GM21786 (cell line): ENCODE measurements at regions not wholly inside any gene's neighbourhood (a gene's known extent, or its start where the extent isn't known, plus 50 kb on each side); places are given as distances from the start of the nearest gene placed in this dataset.

Source experiments
- ATAC-seq: cut with Tn5 transposase; IDR thresholded peaks from one replicate; pipeline ENCODE4 v1.9.1; 2021; ENCODE audit not compliant: unreplicated experiment

DNA sequence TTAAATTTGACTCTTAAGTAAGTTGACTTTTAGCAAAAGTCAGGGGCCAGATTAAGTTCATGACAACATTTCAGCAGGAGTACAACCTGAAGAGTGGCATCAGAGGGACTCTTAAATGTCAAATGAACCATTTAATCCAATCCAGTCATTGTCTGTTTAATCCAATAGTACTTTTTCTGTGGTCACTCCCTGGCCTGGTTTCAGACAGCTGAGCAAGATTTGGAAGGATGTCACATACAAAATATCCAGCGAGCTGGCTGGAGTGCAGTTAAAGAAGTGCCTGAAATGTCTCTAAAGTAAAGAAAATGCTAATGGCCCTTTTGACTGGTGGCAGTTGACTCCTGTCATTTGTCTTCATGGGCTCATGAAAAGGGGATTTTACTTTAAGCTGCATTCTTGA, 1082.1 kb downstream of the AACS start:
- no peak for ATAC-seq

DNA sequence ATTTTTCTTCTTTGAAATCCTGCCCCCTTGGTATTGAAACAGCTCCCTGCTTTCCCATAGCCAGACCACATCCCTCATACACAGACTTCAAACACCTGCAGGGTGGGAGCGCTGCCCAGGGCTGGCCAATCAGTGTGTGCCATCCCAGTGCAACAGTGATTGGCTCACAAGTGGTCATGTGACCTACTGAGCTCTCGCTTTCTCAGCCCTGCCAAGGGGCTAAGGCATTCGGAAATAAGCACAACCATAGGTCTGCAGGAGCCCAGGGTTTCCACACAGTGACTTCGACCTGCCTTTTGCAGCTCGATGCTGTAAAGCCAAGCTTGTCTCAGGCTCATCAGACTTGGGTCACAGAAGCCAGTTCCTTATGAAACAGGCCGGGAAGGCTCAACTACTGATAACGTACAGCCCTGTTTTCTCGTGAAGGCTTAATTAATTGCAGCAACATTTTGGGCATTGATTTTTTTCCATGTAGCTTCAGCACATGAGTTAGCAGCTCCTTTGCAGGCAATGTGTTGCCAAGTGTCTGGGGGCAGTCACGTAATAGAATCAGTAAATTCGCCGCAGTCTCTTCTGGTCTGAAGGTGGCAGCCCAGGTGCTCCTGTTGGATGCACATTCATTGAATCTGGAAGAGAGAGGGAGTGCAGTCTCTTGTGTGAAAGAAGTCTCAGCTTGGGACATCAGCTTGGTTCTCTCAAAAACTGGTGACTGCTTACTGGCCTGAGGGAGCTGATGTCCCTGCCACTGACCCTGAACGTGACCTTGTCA, 1091.8 kb downstream of the AACS start:
- ATAC-seq = no peak

DNA sequence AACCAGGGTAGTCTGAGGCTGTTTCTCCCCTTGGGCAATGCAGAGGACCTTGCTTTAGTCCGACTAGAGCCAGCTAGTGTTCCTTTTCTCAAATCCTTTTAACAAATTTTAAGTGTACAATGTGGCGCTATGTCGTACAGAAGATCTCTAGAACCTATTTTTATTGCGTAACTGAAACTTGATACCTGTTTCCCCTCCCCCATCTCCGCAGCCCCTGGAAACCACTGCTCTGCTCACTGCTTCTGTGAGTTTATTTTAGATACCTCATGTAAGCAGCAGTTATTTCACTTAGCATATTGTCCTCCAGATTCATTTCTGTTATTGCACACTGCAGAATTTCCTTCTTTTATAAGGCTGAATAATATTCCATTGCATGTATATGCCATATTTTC, 1092.3 kb downstream of the AACS start:
- ATAC-seq = no peak

DNA sequence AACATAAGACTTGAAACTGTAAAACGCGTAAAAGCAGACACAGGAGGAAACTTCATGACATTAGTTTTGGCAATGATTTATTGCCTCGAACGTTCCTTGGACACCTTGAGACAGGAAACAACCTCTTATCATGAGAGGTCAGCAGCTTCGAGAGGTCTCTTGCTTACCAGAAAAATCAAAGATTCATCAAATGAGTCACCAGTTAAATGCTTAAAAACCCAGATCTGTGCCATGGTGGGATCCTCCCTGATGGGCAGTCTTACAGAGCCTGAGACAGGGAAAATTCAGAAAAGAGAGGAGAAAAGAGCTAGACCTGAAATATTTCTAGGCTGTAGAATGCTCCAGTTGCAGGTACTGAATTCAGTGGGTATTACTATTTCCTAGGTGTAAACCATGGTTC, 1093.9 kb downstream of the AACS start:
- ATAC-seq = no peak

- ATAC-seq = no peak
Measured at GRCh38 chr12:126160912-126161311, 1095.7 kb downstream of the AACS start.

GRCh38 chr12:126163984-126164383, 1098.7 kb downstream of the AACS start:
- ATAC-seq = no peak

- ATAC-seq = no peak
Measured at GRCh38 chr12:126171937-126172559, 1106.8 kb downstream of the AACS start.

DNA sequence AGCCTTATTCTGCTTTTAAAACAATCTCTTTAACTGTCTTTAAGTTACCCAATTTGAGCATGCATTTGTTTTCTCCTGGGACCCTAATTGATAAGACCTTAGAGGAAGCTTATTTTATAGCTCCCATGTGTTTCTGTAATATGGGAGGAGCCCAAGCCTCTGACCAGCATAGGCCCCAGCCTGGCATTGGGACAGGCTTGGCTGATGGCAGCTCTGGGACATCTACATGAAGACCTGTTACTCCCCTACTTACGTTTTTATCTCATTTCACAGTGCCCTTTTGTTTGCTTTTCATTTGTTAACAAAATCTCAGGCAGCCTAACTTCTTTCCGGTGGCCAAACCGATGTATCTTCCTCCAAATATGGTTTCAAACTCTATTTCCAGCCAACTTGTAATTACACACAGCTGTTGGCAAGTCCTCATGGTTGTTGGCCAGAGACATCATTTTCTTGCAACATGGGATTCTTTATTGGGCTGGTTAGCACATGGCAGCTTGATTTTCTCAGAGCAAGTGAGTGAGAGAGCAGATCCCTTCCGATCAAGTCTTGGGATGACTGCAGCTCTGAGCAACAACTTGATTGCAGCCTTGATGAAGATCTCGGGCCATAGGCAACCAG, 1117.5 kb downstream of the AACS start:
- no peak for ATAC-seq

DNA sequence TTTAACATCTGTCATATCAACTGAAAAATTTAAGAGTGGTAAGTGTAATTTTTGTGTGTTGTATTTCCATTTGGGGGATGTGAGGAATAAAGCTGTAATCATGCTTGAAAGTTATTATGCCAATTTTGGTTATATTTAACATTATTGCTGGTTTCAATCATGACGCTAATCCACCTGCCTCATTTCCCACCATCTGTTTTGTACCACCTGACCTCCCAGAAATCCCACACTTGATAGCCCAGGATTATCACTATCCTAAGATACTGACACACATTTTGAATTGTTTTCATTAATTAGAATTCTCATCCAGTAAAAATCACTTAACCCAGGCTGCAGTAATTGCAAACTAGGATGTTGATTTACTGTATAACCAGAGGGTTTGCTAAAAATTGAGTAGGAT, 1119.8 kb downstream of the AACS start:
- no peak for ATAC-seq

DNA sequence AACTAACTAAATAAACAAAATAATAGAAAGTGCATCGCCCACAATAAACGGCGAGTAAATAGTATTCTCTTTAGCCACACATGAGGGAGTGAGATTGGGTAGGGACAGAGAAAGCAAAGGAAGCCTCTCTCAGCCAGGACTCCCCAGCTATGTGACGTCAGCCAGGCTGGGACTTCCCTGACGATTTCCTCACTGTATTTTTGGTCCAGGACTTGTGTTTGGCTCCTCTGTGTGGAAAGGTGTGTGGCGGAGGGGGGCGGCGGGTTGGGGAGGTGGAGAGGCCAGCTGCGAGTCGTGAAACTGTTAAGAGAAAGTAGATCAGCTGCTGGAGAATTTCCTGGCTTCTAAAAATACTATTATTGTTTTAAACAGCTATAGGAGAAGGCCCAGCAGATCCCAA, 1124.6 kb downstream of the AACS start:
- no peak for ATAC-seq

DNA sequence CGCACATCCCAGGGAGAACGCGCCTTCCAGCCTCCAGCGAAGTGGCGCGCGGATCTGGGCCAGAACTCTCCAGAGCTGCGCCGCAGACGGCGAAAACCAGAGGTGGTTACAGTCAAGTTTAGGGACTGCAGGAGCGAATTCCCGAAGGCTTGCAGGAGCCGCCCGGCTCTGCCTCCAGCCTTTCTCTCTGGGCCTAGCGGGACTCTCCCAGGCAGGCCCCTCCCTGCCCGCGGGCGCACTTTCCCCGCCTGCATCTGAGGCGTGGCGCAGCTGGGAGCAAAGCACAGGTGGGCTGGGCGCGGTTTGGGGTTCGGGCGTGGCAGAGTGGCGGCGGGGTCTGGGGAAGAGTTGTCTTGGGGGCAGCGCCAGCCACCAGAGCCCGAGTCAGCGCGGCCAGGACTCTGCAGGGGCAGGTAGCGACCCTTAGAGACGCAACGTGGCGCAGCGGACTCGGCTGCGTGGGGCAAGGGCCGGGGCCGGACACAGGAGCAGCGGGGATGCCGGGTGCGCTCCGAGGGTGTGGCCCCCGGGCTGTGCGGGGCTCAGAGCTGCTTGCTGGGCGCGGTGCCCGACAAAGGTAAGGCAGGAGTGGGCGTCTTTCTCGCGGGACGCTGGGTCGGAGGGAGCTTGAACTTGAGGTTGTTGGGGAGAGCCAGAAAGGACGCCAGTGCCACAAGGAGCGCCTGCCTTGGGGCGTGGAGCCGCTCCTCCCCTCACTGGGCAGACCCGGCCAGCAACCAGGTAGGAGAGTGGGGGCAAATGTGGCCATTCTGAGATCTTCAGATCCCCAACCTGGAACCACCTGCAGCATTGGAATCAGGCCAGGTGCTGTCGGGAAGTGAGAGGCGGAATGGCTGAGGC, 1126.0 kb downstream of the AACS start:
- no peak for ATAC-seq

DNA sequence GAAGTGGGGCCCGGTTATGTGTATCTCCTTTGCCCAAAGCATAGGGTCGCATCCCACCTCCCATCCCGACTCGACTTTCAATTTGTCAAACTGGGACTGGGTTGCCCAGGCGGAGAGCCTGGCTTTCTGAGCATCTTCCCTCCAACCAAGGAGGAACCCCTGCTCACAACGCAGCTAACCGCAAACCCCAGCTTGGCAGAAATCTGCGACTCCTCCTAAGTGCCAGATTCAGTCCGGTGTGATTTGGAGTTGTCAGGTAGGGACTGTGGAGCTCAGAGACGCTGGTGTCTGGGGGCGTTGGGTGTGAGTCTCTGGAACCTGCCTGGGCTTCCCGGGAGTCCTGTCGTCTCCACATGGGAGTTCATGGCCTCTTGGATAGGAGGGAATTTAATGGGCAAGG, 1126.7 kb downstream of the AACS start:
- no peak for ATAC-seq

DNA sequence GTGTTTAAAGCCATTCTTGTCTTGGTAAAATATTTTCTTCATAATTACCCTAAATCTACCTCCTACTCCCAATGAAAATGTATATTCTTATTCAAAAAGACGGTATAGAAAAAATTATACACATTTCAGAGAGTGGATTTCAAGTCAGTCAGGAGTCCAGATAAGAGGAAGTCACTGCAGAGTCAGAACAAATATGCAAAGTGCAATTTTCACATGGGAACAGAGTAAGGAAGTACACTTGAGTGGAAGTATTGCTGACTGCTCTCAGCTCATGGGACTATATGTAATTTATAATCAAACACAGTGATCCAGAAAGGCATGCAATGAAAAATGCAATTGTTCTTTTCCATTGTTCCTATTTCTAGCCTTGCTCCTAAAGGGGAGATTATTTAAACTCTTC, 1128.0 kb downstream of the AACS start:
- no peak for ATAC-seq

DNA sequence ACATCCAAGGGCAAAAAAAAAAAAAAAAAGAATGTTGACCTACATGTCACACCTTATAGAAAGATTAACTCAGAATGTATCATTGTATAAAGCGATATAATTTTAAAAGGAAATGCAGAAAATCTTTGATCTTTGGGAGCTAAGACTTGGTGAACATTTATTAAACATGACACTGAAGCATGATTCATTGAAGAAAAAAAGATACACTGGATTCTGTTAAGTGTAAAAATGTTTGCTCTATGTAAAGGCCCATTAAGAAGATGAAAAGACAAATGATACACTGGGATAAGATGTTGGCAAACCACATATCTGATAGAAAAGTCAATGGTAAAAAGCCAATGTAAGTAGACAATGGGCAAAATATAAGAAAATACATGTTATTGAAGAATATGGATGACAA, 1131.0 kb downstream of the AACS start:
- no peak for ATAC-seq

- no peak for ATAC-seq
Measured at GRCh38 chr12:126198516-126198915, 1133.3 kb downstream of the AACS start.

- ATAC-seq = no peak
Measured at GRCh38 chr12:126198966-126199692, 1133.9 kb downstream of the AACS start.

- ATAC-seq = no peak
Measured at GRCh38 chr12:126201981-126202537, 1136.8 kb downstream of the AACS start.

GRCh38 chr12:126204326-126204725, 1139.1 kb downstream of the AACS start:
- ATAC-seq = no peak

DNA sequence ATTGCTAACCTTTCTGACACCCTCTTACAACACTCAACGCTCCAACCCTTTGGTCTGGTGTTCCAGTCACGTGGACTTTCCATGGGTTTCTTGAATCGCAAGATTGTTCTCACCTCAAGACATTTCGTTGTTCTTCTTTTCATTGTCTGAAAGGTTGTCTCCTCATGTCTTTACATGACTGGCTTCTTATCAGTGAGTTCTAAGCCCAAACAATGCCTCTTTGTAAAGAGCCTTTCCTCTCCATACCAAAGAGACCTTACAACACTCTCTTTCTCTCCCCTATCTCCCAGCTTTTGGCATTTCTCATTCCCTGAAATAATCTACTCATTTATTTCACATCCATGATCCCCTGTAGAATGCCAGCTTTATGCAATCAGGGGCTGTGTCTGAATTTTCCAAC, 1144.8 kb downstream of the AACS start:
- no peak for ATAC-seq

DNA sequence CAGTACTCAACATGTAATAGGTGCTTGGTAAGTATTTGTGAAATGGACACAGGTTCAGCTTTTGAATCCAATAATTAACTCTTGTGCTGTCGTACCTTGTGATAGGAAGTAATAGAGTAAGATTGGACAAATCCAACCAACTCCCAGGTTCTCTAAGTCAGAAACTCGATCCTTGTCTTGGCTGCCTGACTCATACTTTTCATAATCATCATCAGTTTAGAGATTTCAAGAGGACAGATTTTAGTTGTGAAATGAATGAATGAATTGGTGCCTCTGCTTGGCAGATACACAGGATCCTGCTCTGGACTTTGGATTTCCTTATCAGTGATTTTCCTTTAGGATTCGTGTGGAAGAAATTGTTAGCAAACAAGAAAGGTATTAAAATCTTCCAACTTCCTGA, 1145.2 kb downstream of the AACS start:
- no peak for ATAC-seq

DNA sequence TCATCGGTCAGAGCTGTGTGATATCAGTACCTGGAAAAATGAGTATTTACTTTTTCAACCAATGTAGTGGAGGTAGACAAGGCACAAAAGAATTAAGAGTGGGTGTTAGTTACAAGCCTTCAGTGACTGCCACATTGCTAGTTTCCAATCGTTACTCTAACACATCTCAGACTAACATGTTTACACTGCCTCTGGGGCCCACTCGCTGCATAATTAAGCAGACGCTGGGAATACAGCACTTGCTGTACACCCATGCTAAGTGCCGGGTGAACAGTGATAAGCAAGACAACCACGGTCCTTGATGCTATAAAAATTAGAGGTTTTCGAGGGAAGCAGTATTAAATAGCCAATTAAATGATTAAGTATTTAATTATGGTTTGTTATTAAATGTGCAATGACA, 1147.6 kb downstream of the AACS start:
- no peak for ATAC-seq
